ENCODE measurements at regions not wholly inside any gene's neighbourhood (a gene's known extent, or its start where the extent isn't known, plus 50 kb on each side); places are given as distances from the start of the nearest gene placed in this dataset.

- TF ChIP-seq POLR2A (IDR thresholded peaks at IDR 0.05) (no peak), CTCF (IDR thresholded peaks at IDR 0.05) (no peak)
These were observed 113.3 kb downstream of the ZNF280B start for GRCh38 chr22:22395245-22395644.
